COLO668 (cell line): ENCODE measurements at regions not wholly inside any gene's neighbourhood (a gene's known extent, or its start where the extent isn't known, plus 50 kb on each side); places are given as distances from the start of the nearest gene placed in this dataset.
"Not testable (repeated sequence)": the region's sequence is repeated elsewhere in the genome, so short reads cannot be mapped to it uniquely, and the experiment has no call there.

Experiments used
- DNase-seq: peaks from one replicate; lab custom pipeline; 2025; ENCODE audit not compliant: unreplicated experiment; lab: John Stamatoyannopoulos, UW

DNA sequence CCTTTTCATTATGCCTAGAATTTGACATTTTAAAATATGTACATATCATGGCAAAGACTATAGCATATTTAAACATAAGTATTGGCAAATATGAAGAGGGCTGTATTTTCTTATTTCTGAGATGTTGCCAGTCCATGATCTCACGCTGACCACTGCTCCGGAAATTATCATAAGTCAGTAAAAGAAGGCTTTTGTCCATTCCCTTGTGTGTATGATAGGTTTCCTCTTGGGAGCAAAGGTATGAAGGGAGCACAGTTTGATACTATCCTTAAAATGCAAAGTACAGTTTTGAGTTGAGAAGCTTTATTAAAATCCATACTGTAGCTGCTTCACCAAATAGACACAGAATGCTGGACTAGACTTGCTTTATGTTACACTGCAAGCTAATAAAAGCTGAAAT is 52.6 kb upstream of the AGA start:
- DNase-seq = no peak

DNA sequence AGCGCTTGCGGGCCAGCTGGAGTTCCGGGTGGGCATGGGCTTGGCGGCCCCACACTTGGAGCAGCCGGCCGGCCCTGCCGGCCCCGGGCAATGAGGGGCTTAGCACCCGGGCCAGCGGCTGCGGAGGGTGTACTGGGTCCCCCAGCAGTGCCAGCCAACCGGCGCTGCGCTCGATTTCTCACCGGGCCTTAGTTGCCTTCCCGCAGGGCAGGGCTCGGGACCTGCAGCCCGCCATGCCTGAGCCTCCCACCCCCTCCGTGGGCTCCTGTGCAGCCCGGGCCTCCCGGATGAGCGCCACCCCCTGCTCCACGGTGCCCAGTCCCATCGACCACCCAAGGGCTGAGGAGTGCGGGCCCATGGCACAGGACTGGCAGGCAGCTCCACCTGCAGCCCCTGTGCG is 53.4 kb upstream of the AGA start:
- DNase-seq = not testable (repeated sequence)

DNA sequence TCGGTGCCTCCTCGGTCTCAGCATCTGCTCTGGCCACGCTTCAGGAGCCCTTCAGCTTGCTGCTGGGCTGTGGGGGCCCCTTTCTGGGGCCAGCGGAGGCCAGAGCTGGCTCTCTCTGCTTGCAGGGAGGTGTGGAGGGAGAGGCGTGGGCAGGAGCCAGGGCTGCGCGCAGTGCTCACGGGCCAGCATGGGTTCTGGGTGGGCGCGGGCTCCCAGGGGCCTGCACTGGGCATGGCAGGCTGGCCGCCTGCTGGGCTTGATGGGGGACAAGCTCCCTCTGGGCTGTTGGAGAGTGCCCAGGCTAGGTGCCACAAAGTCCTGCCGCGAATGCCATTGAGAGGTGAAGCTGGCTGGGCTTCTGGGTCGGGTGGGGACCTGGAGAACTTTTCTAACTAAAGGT is 57.3 kb upstream of the AGA start:
- no peak for DNase-seq

GRCh38 chr4:177505171-177505615 is 63.0 kb upstream of the AGA start:
- DNase-seq = no peak

GRCh38 chr4:177508662-177509061 is 66.4 kb upstream of the AGA start:
- DNase-seq = no peak

DNA sequence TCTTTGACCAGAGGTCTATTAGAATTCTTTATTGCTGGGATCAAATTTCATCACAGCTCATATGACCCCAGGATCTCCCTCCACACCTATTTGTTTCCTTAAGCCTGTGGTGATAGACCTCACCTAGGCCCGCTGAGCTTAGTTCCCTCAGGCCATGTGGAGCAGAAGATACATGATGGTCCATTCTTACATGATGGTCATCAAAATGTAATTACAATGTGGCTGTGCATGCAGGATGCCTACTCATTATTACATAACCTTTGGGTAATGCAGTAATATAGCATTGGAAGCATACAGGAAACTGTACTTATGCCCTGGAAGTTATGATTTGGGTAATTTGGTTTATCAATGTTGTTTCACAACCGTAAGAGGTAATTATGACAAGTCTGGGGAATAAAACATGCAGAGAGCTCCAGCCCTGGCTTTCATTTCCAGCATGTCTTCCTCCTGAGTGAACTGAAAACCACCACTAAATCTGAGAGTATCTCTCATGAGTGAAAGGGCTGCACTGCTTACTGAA is 67.0 kb upstream of the AGA start:
- DNase-seq = no peak

DNA sequence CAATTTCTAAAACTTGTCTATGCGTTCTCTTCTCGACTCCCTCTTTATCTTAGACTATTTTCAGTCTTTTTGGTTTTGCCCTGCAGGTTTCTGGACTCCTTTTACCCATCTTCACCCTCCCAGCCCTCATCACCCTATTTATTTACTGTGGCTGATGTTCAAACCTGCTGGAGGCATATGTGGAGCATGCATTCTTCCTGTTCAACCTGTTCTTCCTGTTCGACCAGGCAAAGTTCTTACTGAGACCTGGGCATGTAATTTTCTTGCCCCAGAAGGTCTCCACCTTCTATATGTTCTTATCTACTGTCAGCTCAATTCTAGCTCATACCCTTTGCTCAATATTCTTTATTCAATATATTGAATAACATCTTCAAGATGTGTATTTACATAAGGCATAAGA is 69.4 kb upstream of the AGA start:
- no peak for DNase-seq

GRCh38 chr4:177512646-177513045 is 70.4 kb upstream of the AGA start:
- DNase-seq = no peak

- no peak for DNase-seq
Observed at GRCh38 chr4:177517862-177518261, 75.6 kb upstream of the AGA start.

DNA sequence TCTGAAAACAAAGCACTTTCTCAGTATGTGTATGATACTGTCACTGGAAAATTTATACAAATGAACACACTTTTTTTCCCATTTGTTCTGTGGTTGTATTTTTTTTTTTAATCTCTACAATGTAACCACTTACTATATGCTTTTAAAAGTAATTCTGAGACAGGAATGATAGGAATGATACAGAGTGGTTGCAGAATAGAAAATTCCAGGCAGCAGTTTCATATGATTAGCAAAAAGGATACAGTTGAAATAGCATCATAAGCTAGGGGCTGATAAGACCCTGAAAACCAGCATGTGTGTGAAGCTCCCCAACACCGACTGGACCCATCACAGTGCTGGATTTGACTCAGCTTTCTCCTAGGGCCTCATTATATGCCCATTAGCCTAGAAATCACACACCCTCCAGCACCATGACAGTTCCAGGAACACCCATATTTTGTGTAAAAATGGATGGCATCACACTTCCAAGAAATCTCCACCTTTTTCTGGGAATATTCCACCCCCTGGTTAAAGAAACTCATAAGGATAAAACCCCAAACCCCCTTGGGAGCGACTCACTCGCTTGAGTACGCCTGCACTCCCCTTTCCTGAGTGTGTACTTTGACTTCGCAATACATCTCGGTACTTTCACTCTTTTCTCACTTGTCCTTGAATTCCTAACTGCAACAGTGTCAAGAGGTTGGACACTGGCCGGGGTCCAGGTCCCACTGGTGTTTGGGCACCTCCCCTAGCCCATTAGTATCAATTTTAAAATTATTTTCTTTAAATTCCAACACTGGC is 77.4 kb upstream of the AGA start:
- DNase-seq = no peak

- DNase-seq = no peak
Observed at GRCh38 chr4:177528620-177529019, 86.4 kb upstream of the AGA start.

DNA sequence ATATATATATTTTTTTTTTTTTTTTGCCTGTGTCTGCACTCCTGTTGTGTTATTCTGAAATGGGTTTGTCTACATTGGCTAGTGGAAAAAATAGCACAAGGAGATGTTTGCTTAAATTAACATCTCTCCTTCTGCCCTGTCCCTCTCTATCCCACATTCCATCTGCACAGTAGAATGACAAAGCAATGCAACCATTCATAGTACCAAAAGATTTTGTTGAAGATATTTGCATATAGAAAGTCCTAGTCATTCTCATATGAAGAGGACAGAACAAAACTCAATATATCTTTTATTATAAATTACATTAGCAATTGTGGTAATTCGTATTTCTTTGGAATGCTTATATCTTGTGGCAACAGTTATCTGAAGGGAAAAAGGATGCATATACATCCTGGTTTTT is 88.3 kb upstream of the AGA start:
- DNase-seq = no peak

DNA sequence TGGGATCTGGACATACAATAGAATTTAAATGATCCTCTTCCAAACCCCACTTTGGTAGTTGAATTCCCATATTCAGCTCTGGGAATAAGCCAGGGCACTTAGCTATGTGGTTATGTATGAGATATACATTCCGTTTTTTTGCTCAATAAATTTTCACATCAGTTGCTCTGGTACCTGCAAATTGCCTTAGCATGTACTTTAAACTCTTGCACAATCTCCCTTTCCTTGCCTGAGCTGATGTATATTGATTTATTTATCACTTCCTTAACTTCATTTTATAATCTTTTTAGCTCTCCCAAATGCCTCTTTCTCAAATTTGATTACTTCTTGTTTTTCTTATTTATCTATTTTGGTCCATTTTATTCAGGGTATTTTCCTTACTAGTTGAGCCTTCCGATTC is 90.1 kb upstream of the AGA start:
- DNase-seq = no peak

GRCh38 chr4:177534841-177535240 is 92.6 kb upstream of the AGA start:
- not testable (repeated sequence) for DNase-seq

- DNase-seq = no peak
Observed at GRCh38 chr4:177546745-177547144, 104.5 kb upstream of the AGA start.

DNA sequence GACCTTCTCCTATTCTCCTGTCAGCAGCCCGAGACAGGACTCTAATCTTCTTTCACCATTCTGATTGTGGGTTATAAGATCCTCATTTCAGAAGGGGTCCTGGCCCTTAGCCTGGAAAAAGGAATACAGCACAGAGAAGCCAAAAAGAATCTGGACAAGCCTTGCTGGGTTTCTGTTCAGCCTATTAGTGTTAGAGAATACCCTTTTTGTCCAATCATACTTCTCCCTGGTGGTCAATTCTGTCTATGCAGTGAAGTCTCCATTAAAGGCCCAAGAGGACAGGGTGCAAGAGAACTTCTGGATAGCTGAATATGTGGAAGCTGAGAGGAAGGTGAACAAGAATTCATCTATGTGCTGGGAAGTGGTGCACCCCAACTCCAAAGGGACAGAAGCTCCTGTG is 105.7 kb upstream of the AGA start:
- DNase-seq = no peak

DNA sequence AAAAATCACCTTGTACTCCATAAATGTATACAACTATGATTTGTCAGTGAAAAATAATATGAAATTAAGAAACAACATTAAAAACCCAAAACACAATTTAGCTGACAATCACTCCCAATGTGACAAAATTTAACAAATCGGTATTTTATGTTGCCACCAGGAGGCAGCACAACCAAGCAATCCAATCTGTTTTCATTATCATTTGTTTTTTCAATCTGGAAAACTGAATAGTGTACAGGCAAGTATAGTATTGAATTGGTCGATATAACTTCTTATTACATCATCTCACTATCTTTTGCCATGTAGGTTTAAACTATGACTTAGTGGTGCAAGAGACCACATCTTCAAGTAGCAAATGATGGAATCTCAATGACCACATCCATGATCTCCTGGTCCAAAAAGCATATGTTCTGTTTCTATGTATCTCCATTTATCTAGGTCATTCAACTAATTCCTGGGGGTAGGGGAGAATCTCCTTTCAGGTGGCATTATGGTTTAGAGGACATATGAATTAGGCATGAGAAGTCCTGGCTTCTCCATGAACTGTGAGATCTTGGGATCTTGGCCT is 112.9 kb upstream of the AGA start:
- peak; percentile 10 for DNase-seq

GRCh38 chr4:177557416-177557815 is 115.2 kb upstream of the AGA start:
- DNase-seq = no peak

- DNase-seq = no peak
Observed at GRCh38 chr4:177558995-177559394, 116.8 kb upstream of the AGA start.

DNA sequence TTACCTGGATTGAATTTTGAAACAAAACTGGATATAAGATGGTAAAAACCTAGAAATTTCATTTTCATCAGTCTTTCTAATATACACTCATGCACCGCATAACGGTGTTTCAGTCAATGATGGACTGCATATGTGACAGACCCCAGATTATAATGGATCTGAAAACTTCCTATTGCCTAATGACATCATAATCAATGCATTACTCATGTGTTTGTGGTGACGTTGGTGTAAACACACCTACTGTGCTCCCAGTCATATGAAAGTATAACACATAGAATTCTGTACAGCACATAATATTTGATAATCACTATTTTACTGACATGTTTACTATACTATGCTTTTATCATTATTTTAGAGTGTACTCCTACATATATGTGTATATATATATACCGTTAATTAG is 119.9 kb upstream of the AGA start:
- no peak for DNase-seq

DNA sequence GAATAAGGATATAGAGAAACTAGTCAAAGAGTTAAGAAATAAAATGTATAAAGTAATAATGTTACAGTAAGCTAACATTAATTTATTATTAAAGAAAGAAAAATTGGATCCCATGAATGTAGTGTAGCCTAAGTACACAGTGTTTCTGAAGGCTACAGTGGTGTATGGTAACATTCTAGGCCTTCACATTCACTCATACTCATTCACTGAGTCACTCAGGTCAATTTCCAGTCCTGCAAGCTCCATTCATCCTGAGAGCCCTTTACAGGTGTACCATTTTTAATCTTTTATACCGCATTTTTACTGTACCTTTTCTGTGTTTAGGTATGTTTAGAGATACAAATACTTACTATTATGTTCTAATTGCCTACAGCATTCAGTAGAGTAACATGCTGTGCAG is 120.6 kb upstream of the AGA start:
- DNase-seq = no peak

DNA sequence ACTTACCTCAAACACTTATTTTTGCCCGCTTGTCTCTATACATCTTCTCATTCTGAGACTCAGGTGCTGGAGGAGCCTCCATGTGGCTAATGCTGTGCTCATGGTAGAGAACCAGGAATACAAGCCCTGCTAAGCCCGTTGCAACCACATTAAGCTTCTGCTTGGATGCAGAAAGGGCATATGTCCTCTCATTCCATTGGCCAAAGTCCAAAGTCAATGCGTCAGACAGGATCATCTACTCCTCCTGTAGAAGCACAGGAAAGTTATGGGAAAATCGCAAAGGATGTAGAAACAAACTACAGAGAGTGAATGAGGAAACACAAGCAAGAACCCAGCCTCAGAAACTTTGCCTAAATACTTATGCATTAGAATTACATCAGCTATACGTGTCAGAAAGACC is 124.5 kb upstream of the AGA start:
- no peak for DNase-seq

- DNase-seq = no peak
Observed at GRCh38 chr4:177568931-177569330, 126.7 kb upstream of the AGA start.
